Ishikawa (cell line): ENCODE measurements at regions not wholly inside any gene's neighbourhood (a gene's known extent, or its start where the extent isn't known, plus 50 kb on each side); places are given as distances from the start of the nearest gene placed in this dataset.

Experiments used
- CEBPB ChIP-seq: IDR thresholded peaks from 2 replicates; pipeline ENCODE4 v1.6.1; 2012
- CREB1 ChIP-seq: IDR thresholded peaks from 2 replicates; pipeline ENCODE4 v1.6.1; 2012; ENCODE audit warnings: low read depth
- EGR1 ChIP-seq: IDR thresholded peaks from 2 replicates; pipeline ENCODE4 v1.6.1; 2012
- EP300 ChIP-seq: IDR thresholded peaks from 2 replicates; pipeline ENCODE4 v1.6.1; 2012; ENCODE audit warnings: borderline replicate concordance
- FOXM1 ChIP-seq: IDR thresholded peaks from 2 replicates; pipeline ENCODE4 v1.6.1; 2012; ENCODE audit warnings: low read depth, borderline replicate concordance
- MAX ChIP-seq: IDR thresholded peaks from 2 replicates; pipeline ENCODE4 v1.6.1; 2012
- NFIC ChIP-seq: IDR thresholded peaks from 2 replicates; pipeline ENCODE4 v1.6.1; 2012
- RAD21 ChIP-seq: IDR thresholded peaks from 2 replicates; pipeline ENCODE4 v1.6.1; 2012; ENCODE audit warnings: low read depth
- TAF1 ChIP-seq: IDR thresholded peaks from 2 replicates; pipeline ENCODE4 v1.6.1; 2012; ENCODE audit warnings: low read depth, mild to moderate bottlenecking
- TCF12 ChIP-seq: IDR thresholded peaks from 2 replicates; pipeline ENCODE4 v1.6.1; 2012; ENCODE audit warnings: low read depth
- TEAD4 ChIP-seq: IDR thresholded peaks from 2 replicates; pipeline ENCODE4 v1.6.1; 2012
- USF1 ChIP-seq: IDR thresholded peaks from 2 replicates; pipeline ENCODE4 v1.6.1; 2012
- YY1 ChIP-seq: IDR thresholded peaks from 2 replicates; pipeline ENCODE4 v1.6.1; 2012; ENCODE audit warnings: low read depth
- ZBTB7A ChIP-seq: IDR thresholded peaks from 2 replicates; pipeline ENCODE4 v1.6.1; 2012; ENCODE audit warnings: low read depth
- TF ChIP-seq, protein P1 (sequence below): IDR thresholded peaks from 2 replicates; pipeline ENCODE4 v1.6.1; 2012; ENCODE audit warnings: low read depth, mild to moderate bottlenecking

DNA sequence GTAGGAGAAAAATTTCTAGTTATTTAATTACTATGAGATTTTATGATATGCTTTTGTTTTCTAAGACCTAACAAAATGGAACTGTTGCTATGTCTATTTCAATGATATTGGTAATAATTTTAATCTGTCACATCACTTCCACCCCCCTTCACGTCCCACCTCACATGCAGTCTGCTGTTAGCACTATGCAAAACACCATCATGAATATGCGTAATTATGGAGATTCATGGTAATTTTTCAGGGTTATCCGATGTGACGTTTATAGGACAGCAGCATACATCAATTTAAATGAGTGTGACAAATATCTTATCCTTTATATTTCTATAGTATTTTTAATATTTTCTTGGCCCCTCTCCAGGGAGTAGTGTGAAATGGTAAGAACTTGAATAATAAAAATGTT lies 283.8 kb upstream of the TMEM161B start:
- TF ChIP-seq EP300, result no peak
- TF ChIP-seq TAF1, result no peak
- no peak for TF ChIP-seq YY1
- TF ChIP-seq CREB1, result no peak
- TF ChIP-seq USF1, result no peak
- no peak for TF ChIP-seq TCF12
- TF ChIP-seq MAX, result no peak

DNA sequence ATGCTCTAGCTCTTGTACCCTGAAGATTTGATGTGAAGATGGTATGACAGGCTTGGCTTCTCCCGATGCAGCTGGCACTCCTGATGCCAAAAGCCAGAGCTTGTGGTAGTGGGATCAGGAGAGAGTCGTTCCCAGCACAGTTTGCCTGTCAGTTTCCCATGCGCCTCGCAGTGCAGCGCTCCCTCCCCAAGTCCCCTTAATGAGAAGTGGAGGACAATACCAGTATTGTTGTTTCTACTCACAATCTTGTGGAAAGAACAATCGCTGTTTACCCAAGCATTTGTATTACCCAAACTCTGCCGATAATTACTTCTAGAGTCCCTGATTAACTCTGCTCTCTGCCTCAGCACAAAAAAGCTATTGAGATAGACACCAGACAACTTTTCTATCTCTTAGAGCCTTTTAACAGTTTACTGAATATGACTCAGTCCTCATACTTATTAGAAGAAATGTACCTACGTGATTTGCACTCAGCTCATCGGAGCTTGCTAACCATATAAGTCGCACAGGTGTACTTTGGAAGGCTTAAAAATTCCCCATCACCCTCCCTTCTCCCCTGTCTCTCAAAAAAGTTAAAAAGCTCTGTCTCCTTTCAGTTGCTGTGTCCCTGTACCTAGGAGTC lies 283.2 kb upstream of the TMEM161B start:
- TF ChIP-seq CEBPB (no peak), TCF12 (no peak), CREB1 (no peak), RAD21 (no peak)

DNA sequence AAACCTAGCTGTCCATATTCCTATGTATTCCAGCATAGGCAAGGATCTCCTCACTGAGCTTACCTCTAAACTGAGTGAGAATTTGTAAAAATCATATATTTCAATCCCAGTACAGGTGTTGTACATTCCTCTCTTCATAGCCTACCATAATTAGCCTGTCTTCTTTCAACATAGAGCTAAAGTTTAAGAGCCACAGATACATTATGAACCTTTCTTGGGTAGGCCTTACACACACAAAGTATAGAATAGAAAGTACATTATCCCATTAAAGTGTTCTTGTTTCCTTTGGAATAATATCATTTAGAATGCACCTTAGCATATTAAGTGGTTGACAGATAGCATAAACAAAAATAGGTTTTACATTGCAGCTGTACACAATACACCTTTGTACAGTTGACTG lies 282.1 kb upstream of the TMEM161B start:
- TF ChIP-seq FOXM1, result no peak
- TF ChIP-seq TEAD4, result no peak
- TF ChIP-seq YY1, result no peak
- TF ChIP-seq CEBPB, result no peak
- TF ChIP-seq TAF1, result no peak
- TF ChIP-seq NFIC, result no peak
- no peak for TF ChIP-seq USF1
- TF ChIP-seq CREB1, result no peak
- TF ChIP-seq EGR1, result no peak
- TF ChIP-seq RAD21, result no peak
- TF ChIP-seq, protein P1, sequence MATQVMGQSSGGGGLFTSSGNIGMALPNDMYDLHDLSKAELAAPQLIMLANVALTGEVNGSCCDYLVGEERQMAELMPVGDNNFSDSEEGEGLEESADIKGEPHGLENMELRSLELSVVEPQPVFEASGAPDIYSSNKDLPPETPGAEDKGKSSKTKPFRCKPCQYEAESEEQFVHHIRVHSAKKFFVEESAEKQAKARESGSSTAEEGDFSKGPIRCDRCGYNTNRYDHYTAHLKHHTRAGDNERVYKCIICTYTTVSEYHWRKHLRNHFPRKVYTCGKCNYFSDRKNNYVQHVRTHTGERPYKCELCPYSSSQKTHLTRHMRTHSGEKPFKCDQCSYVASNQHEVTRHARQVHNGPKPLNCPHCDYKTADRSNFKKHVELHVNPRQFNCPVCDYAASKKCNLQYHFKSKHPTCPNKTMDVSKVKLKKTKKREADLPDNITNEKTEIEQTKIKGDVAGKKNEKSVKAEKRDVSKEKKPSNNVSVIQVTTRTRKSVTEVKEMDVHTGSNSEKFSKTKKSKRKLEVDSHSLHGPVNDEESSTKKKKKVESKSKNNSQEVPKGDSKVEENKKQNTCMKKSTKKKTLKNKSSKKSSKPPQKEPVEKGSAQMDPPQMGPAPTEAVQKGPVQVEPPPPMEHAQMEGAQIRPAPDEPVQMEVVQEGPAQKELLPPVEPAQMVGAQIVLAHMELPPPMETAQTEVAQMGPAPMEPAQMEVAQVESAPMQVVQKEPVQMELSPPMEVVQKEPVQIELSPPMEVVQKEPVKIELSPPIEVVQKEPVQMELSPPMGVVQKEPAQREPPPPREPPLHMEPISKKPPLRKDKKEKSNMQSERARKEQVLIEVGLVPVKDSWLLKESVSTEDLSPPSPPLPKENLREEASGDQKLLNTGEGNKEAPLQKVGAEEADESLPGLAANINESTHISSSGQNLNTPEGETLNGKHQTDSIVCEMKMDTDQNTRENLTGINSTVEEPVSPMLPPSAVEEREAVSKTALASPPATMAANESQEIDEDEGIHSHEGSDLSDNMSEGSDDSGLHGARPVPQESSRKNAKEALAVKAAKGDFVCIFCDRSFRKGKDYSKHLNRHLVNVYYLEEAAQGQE, result no peak
- no peak for TF ChIP-seq EP300
- TF ChIP-seq MAX, result no peak

DNA sequence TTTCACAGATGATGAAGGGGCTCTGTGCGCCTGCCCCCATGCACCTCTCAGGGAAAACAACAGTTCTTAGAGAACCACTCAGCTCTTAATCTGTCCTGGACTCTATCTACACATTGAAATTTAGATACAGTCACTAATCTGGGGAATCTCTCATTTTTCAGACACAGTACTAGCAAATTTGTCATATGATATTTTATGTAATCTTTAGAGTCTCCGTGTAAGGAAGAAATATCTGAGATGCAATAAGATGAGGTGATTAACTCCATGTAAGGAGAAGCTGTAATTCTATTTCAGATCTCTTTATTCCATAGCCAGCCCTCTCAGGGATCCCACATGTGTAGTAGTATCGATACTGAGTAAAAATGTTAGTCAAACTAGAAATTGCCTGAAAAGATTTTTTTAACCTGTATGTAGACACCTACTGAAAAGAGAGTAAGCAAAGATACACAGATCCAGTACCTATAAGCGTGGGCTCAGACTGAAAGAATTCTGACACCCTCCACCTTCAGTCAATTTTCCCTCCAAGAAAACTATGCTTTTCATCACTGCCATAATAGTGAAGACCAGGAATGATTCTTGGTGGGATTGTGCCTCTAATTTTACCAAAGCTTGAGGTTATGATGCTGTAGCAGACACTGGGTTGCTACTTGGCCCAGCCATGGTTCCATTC lies 279.6 kb upstream of the TMEM161B start:
- TF ChIP-seq TCF12 (no peak), EP300 (no peak), USF1 (no peak), FOXM1 (no peak), CEBPB (no peak), TEAD4 (no peak), EGR1 (no peak), TAF1 (no peak), CREB1 (no peak), RAD21 (no peak), MAX (no peak)

DNA sequence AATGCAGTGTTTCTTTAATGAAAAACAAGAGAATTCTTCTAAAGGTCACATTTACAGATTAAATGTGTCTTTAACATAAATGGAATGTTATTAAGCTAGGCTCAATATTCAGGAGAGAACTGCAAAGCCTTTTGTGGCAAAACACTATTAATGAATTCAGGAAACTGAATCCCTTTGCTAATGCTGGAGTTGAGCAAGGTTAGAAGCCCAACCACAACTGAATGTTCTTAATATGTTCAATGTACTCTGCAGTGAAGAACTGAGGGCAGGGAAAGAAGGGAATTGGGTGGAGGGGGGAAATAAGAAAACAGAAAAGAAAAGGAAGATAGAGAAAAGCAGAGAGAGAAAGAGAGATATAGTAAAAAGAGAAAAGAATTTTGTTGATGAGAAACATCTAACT lies 276.7 kb upstream of the TMEM161B start:
- TF ChIP-seq RAD21 (no peak), ZBTB7A (no peak), EGR1 (no peak), CEBPB (no peak), NFIC (no peak), MAX (no peak), EP300 (no peak), YY1 (no peak), FOXM1 (no peak), USF1 (no peak), TAF1 (no peak), CREB1 (no peak), TCF12 (no peak), TEAD4 (no peak)
- TF ChIP-seq, protein P1, result no peak
